Endothelial cell (in vitro differentiated cells): ENCODE measurements at regions not wholly inside any gene's neighbourhood (a gene's known extent, or its start where the extent isn't known, plus 50 kb on each side); places are given as distances from the start of the nearest gene placed in this dataset.
"Not testable (repeated sequence)": the region's sequence is repeated elsewhere in the genome, so short reads cannot be mapped to it uniquely, and the experiment has no call there.

ENCODE experiments used
- DNase-seq: peaks from one replicate; pipeline ENCODE4 v3.0.0; 2021; ENCODE audit warnings: low spot score
- H3K27ac Mint-ChIP-seq: one replicate; pipeline ENCODE4 v1.8.0; 2021; ENCODE audit warnings: mixed read lengths, inconsistent platforms; ENCODE audit not compliant: unreplicated experiment
- H3K27me3 Mint-ChIP-seq: one replicate; pipeline ENCODE4 v1.8.0; 2021; ENCODE audit warnings: mild to moderate bottlenecking, moderate library complexity, mixed read lengths, inconsistent platforms; ENCODE audit not compliant: unreplicated experiment
- H3K36me3 Mint-ChIP-seq: one replicate; pipeline ENCODE4 v1.8.0; 2021; ENCODE audit warnings: mild to moderate bottlenecking, low read depth, mixed read lengths, inconsistent platforms; ENCODE audit not compliant: unreplicated experiment
- H3K4me1 Mint-ChIP-seq: one replicate; pipeline ENCODE4 v1.8.0; 2021; ENCODE audit warnings: mild to moderate bottlenecking, mixed read lengths, inconsistent platforms; ENCODE audit not compliant: unreplicated experiment
- H3K4me3 Mint-ChIP-seq: one replicate; pipeline ENCODE4 v1.8.0; 2021; ENCODE audit warnings: mild to moderate bottlenecking, mixed read lengths, inconsistent platforms; ENCODE audit not compliant: unreplicated experiment
- H3K9me3 Mint-ChIP-seq: one replicate; pipeline ENCODE4 v1.8.0; 2021; ENCODE audit warnings: mixed read lengths, inconsistent platforms; ENCODE audit not compliant: unreplicated experiment
- TF ChIP-seq, protein P1 (sequence below): fragments of 200-600 bp; sonication (generic); IDR thresholded peaks from one replicate; pipeline ENCODE4 v1.5.0; 2021; ENCODE audit warnings: antibody characterized with exemption; ENCODE audit not compliant: unreplicated experiment

DNA sequence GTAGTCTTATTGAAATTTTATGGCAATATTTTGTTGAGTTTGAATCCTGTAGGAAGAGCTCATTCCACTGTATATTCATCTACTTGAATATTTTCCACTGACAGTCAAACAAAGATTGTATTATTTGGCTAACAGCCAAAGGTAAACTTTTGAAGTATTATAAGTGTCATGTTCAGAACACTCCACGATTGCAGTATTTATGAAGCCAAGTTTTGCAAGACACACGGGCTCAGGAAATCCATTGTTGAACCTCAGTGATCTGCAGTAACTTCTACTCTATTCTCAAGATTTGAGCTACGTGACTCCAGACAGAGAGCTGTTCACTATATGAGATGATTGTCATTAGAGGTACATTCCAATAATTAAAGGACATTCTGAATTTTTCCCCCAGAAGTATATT, 302.7 kb upstream of the ADGRL3 start:
- Mint-ChIP-seq H3K4me1 (no peaks in the 10 kb centered on the region), H3K27ac (no peak overlapping the region), H3K4me3 (no peak overlapping the region), H3K9me3 (no peaks in the 10 kb centered on the region), H3K27me3 (no peaks in the 10 kb centered on the region), H3K36me3 (no peaks in the 10 kb centered on the region)
- DNase-seq, result no peak
- TF ChIP-seq, protein P1, sequence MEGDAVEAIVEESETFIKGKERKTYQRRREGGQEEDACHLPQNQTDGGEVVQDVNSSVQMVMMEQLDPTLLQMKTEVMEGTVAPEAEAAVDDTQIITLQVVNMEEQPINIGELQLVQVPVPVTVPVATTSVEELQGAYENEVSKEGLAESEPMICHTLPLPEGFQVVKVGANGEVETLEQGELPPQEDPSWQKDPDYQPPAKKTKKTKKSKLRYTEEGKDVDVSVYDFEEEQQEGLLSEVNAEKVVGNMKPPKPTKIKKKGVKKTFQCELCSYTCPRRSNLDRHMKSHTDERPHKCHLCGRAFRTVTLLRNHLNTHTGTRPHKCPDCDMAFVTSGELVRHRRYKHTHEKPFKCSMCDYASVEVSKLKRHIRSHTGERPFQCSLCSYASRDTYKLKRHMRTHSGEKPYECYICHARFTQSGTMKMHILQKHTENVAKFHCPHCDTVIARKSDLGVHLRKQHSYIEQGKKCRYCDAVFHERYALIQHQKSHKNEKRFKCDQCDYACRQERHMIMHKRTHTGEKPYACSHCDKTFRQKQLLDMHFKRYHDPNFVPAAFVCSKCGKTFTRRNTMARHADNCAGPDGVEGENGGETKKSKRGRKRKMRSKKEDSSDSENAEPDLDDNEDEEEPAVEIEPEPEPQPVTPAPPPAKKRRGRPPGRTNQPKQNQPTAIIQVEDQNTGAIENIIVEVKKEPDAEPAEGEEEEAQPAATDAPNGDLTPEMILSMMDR, result no peak

DNA sequence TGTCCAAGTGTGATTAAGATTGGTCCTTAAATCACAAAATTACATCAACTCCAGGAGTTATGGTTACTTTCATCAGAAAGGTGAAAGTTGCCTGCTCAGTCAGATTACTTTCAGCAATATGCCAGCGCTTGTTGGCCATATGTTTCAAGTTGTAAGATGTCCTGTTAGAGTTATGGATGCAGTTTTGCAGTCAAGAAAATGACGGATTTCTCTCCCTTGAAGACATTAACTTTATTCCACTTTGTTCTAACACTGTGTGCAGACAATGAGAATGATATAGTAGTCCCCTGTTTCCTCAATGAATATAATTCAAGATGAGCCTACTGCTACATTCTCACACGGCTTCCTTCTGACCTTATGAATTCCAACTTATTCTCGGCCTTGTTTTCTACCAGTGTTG, 295.0 kb upstream of the ADGRL3 start:
- Mint-ChIP-seq H3K9me3 (no peaks in the 10 kb centered on the region), H3K27me3 (no peaks in the 10 kb centered on the region), H3K4me1 (no peaks in the 10 kb centered on the region), H3K4me3 (no peak overlapping the region), H3K36me3 (no peaks in the 10 kb centered on the region), H3K27ac (no peak overlapping the region)
- TF ChIP-seq, protein P1, result no peak
- DNase-seq, result no peak

DNA sequence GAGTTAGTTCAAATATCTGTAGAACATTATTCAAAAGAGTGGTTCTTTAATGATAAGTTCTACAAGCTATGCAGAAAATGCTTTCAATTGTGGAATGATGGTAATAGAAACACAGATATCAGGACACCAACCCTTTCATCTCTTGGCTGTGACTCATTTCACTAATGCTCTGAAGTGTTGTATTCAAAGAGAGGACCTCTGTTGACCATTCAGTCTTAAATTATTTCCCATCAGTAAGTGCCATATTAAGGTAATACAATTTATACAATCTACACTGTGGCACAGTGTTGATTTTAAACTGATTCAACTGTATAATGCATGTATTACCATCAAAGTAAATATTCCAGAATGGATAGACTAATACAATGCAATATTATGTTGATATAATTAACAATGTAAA, 289.0 kb upstream of the ADGRL3 start:
- Mint-ChIP-seq H3K4me3 (no peak overlapping the region), H3K27ac (no peak overlapping the region), H3K27me3 (no peaks in the 10 kb centered on the region), H3K36me3 (no peaks in the 10 kb centered on the region), H3K9me3 (no peaks in the 10 kb centered on the region), H3K4me1 (no peaks in the 10 kb centered on the region)
- no peak for DNase-seq
- TF ChIP-seq, protein P1, result no peak

DNA sequence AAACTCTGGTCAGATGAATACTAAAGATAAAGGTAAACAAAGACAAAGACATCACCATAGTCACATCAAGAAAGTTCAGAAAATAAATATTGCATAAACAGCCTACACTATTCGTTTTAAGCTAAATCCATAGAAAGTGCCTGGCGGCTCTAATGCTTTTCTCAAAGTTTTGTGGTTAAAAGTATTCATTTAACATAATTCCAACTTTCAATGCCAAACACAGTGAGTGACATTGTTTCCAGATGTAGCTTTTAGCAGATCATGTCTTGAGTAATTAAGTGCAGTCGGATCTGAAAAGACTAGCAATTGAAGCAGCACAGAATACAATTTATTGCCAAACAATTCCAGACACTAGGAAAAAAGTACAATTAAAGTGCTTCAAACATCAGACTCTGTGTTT, 287.1 kb upstream of the ADGRL3 start:
- Mint-ChIP-seq H3K4me3 (no peak overlapping the region), H3K36me3 (no peaks in the 10 kb centered on the region), H3K27ac (no peak overlapping the region), H3K4me1 (no peaks in the 10 kb centered on the region), H3K27me3 (no peaks in the 10 kb centered on the region), H3K9me3 (no peaks in the 10 kb centered on the region)
- no peak for DNase-seq
- TF ChIP-seq, protein P1, result no peak

DNA sequence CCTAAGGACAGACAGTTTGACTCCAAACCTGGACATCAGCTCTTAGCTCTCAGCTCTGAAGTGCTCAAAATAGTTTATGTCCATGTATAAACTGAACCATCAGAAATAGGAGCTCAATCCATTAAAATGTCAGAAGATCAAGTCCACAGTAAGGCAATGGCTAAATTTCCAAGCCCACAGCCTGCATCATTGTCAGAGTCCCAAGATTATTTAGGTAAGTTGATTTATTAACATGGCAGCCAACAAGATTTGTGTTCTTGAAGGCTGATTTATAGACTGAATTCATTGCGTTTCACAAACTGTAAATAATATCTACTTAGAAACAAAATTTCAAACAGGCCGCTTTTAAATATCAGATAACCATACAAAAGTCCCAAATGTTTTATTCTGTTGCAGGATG, 286.5 kb upstream of the ADGRL3 start:
- Mint-ChIP-seq H3K9me3 (no peaks in the 10 kb centered on the region), H3K27me3 (no peaks in the 10 kb centered on the region), H3K4me3 (no peak overlapping the region), H3K27ac (no peak overlapping the region), H3K36me3 (no peaks in the 10 kb centered on the region), H3K4me1 (no peaks in the 10 kb centered on the region)
- TF ChIP-seq, protein P1, result no peak
- DNase-seq, result no peak

DNA sequence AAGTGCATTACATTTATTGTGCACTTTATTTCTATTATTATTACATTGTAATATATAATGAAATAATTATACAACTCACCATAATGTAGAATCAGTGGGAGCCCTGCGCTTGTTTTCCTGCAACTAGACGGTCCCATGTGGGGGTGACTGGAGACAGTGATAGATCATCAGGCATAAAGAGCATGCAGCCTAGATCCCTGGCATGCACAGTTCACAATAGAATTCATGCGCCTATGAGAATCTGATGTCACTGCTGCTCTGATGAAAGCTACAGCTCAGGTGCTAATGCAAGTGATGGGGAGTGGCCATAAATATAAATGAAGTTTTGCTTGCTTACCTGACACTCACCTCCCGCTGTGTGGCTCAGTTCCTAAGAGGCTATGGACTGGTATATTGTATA, 278.4 kb upstream of the ADGRL3 start:
- H3K4me3 Mint-ChIP-seq, H3K27me3 Mint-ChIP-seq, H3K9me3 Mint-ChIP-seq, H3K36me3 Mint-ChIP-seq, H3K4me1 Mint-ChIP-seq, DNase-seq, H3K27ac Mint-ChIP-seq: not testable (repeated sequence)
